ENCODE measurements at regions not wholly inside any gene's neighbourhood (a gene's known extent, or its start where the extent isn't known, plus 50 kb on each side); places are given as distances from the start of the nearest gene placed in this dataset.

- Histone ChIP-seq H2AFZ (no peak overlapping the region), H3K4me1 (ENCODE audit: insufficient read depth) (no peaks in the 10 kb centered on the region), H3K4me2 (ENCODE audit: unreplicated experiment) (no peak overlapping the region), H3K79me2 (ENCODE audit: insufficient read depth) (no peaks in the 10 kb centered on the region), H3K27ac (no peak overlapping the region), H4K20me1 (ENCODE audit: insufficient read depth) (no peaks in the 10 kb centered on the region), H3K4me3 (no peak overlapping the region), H3K27me3 (replicated peaks; ENCODE audit: insufficient read depth) (no peaks in the 10 kb centered on the region), H3K9ac (no peak overlapping the region), H3K9me2 (ENCODE audit: insufficient read depth) (no peaks in the 10 kb centered on the region), H3K9me3 (ENCODE audit: low read depth) (no peaks in the 10 kb centered on the region), H3F3A (ENCODE audit: insufficient read depth) (no peaks in the 10 kb centered on the region), H3K36me3 (ENCODE audit: low read depth) (no peaks in the 10 kb centered on the region)
- TF ChIP-seq EZH2 (IDR thresholded peaks at IDR 0.05; ENCODE audit: insufficient read depth, poor library complexity, severe bottlenecking) (no peak), EZH2phosphoT487 (IDR thresholded peaks at IDR 0.05; ENCODE audit: insufficient read depth, low read depth) (no peak)
- peak; percentile 5 for DNase-seq
- in situ Hi-C loops (cut with MboI): no loop called here
Measured at GRCh38 chr6:164753517-164753916, 555.9 kb downstream of the C6orf118 start.

GRCh38 chr6:164751395-164751794 is 558.0 kb downstream of the C6orf118 start:
- no peak overlapping the region for H3K4me2 ChIP-seq (ENCODE audit: unreplicated experiment)
- no peaks in the 10 kb centered on the region for H3K27me3 ChIP-seq (replicated peaks; ENCODE audit: insufficient read depth)
- H3K9me2 ChIP-seq (ENCODE audit: insufficient read depth): no peaks in the 10 kb centered on the region
- in situ Hi-C loops (cut with MboI): no loop called here
- no peaks in the 10 kb centered on the region for H3K4me1 ChIP-seq (ENCODE audit: insufficient read depth)
- 44 to 56% methylated on average over 5 of the region's 5 CpGs for WGBS, 2 experiments (ENCODE audit: low coverage in 1 of 2, low lambda C conversion rate in 2 of 2, missing lambda C conversion rate in 2 of 2)
- H3K36me3 ChIP-seq (ENCODE audit: low read depth): no peaks in the 10 kb centered on the region
- no peaks in the 10 kb centered on the region for H3F3A ChIP-seq (ENCODE audit: insufficient read depth)
- H3K27ac ChIP-seq: no peak overlapping the region
- no peak overlapping the region for H3K9ac ChIP-seq
- H4K20me1 ChIP-seq (ENCODE audit: insufficient read depth): no peaks in the 10 kb centered on the region
- H3K4me3 ChIP-seq: no peak overlapping the region
- DNase-seq: no peak
- no peaks in the 10 kb centered on the region for H3K9me3 ChIP-seq (ENCODE audit: low read depth)
- no peaks in the 10 kb centered on the region for H3K79me2 ChIP-seq (ENCODE audit: insufficient read depth)
- TF ChIP-seq EZH2 (IDR thresholded peaks at IDR 0.05; ENCODE audit: insufficient read depth, poor library complexity, severe bottlenecking) (no peak), EZH2phosphoT487 (IDR thresholded peaks at IDR 0.05; ENCODE audit: insufficient read depth, low read depth) (no peak)
- H2AFZ ChIP-seq: no peak overlapping the region

- no peak overlapping the region for H2AFZ ChIP-seq
- H3K4me1 ChIP-seq (ENCODE audit: insufficient read depth): no peaks in the 10 kb centered on the region
Measured at GRCh38 chr6:164750128-164750527, 559.3 kb downstream of the C6orf118 start.

DNA sequence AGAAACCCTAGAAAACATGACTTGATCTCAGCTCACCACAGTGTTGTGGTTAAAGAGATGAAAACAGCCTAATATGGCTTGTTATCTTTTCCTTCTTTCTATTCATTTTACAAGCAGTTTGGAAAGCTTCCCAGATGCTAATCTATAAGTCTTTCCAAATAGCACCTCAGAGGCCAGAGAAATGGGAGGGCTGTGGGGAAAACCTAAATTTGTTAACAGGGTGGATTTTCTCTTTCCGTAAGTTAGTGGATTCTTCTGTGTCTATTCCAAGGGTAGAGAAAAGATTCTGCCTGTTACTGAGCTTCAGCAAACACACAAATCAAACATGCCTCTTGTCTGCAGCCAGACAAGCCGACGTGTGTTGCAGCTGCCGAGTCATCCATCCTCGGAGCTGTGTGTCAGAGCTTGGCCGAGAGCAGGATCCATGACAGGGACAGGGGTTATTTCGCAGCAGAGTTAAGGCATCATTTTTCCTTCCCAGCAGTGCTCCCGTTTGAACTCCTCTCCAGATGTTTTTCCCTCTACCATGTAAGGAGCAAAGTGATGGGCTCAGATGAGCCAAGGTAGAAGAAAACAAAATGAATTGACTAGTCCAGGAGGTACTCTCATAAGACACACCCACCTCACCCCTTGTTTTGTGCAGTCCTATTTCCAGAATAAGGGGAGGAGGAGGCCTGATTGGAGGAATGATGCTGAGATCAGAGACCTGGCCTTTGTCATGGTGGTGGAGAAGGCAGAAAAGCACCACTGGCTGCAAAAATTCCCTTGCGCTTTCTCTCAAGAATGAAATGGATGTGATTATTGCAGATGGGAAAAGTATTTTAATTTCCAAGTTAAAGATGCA is 560.0 kb downstream of the C6orf118 start:
- H3K79me2 ChIP-seq (ENCODE audit: insufficient read depth): no peaks in the 10 kb centered on the region
- TF ChIP-seq EZH2phosphoT487 (IDR thresholded peaks at IDR 0.05; ENCODE audit: insufficient read depth, low read depth) (no peak), EZH2 (IDR thresholded peaks at IDR 0.05; ENCODE audit: insufficient read depth, poor library complexity, severe bottlenecking) (no peak)
- no peak overlapping the region for H2AFZ ChIP-seq
- DNase-seq: peak; percentile 60
- no peak overlapping the region for H3K4me2 ChIP-seq (ENCODE audit: unreplicated experiment)
- in situ Hi-C loops (cut with MboI): no loop called here
- H3K27ac ChIP-seq: no peak overlapping the region
- H3K9ac ChIP-seq: no peak overlapping the region
- H3K27me3 ChIP-seq (replicated peaks; ENCODE audit: insufficient read depth): no peaks in the 10 kb centered on the region
- WGBS, 2 experiments (ENCODE audit: low coverage in 1 of 2, low lambda C conversion rate in 2 of 2, missing lambda C conversion rate in 2 of 2): 10 to 11% methylated on average over 9 of the region's 9 CpGs
- H4K20me1 ChIP-seq (ENCODE audit: insufficient read depth): no peaks in the 10 kb centered on the region
- no peaks in the 10 kb centered on the region for H3K4me1 ChIP-seq (ENCODE audit: insufficient read depth)
- no peaks in the 10 kb centered on the region for H3K9me3 ChIP-seq (ENCODE audit: low read depth)
- H3K4me3 ChIP-seq: no peak overlapping the region
- no peaks in the 10 kb centered on the region for H3K36me3 ChIP-seq (ENCODE audit: low read depth)
- H3K9me2 ChIP-seq (ENCODE audit: insufficient read depth): no peaks in the 10 kb centered on the region
- H3F3A ChIP-seq (ENCODE audit: insufficient read depth): no peaks in the 10 kb centered on the region

More at GRCh38 chr6:164750128-164750527, 559.3 kb downstream of the C6orf118 start:
- Histone ChIP-seq H3K79me2 (ENCODE audit: insufficient read depth) (no peaks in the 10 kb centered on the region), H3K9ac (no peak overlapping the region), H3F3A (ENCODE audit: insufficient read depth) (no peaks in the 10 kb centered on the region), H3K9me3 (ENCODE audit: low read depth) (no peaks in the 10 kb centered on the region), H3K27ac (no peak overlapping the region), H3K9me2 (ENCODE audit: insufficient read depth) (no peaks in the 10 kb centered on the region), H4K20me1 (ENCODE audit: insufficient read depth) (no peaks in the 10 kb centered on the region), H3K36me3 (ENCODE audit: low read depth) (no peaks in the 10 kb centered on the region), H3K27me3 (replicated peaks; ENCODE audit: insufficient read depth) (no peaks in the 10 kb centered on the region), H3K4me2 (ENCODE audit: unreplicated experiment) (no peak overlapping the region), H3K4me3 (no peak overlapping the region)
- TF ChIP-seq EZH2 (IDR thresholded peaks at IDR 0.05; ENCODE audit: insufficient read depth, poor library complexity, severe bottlenecking): no peak
- no peak for TF ChIP-seq EZH2phosphoT487 (IDR thresholded peaks at IDR 0.05; ENCODE audit: insufficient read depth, low read depth)
- in situ Hi-C loops (cut with MboI): no loop called here
- WGBS, 2 experiments (ENCODE audit: low coverage in 1 of 2, low lambda C conversion rate in 2 of 2, missing lambda C conversion rate in 2 of 2): 30 to 31% methylated on average over 1 to 3 of the region's 3 CpGs
- DNase-seq: no peak
